ENCODE measurements at regions not wholly inside any gene's neighbourhood (a gene's known extent, or its start where the extent isn't known, plus 50 kb on each side); places are given as distances from the start of the nearest gene placed in this dataset.
"Not testable (repeated sequence)": the region's sequence is repeated elsewhere in the genome, so short reads cannot be mapped to it uniquely, and the experiment has no call there.

- intact Hi-C loops (cut with DNase I), result no loop called here
These were observed 168.8 kb downstream of the CDCA7 start for GRCh38 chr2:173523497-173523896.

GRCh38 chr2:173524256-173524955 is 169.7 kb downstream of the CDCA7 start:
- H3K4me3 ChIP-seq, result no peak overlapping the region
- no peaks in the 10 kb centered on the region for H3K36me3 ChIP-seq (ENCODE audit: insufficient read depth in 1 of 2, low read depth in 1 of 2)
- intact Hi-C loops (cut with DNase I), result no loop called here
- no peaks in the 10 kb centered on the region for H3K9me3 ChIP-seq
- H3K4me1 ChIP-seq, result no peaks in the 10 kb centered on the region
- DNase-seq (no peak), ATAC-seq (no peak)
- peaks cover 0 to 2% (median 0%) of the 10 kb centered on the region in 3 donors for H3K27me3 ChIP-seq (ENCODE audit: insufficient read depth in 3 of 3, low read length in 2 of 3)
- WGBS, 3 donors, result 87 to 89% (median 87%) methylated on average over 7 of the region's 7 CpGs
- no peak for TF ChIP-seq CTCF (IDR thresholded peaks at IDR 0.05)
- H3K27ac ChIP-seq, result no peak overlapping the region

More at GRCh38 chr2:173523497-173523896, 168.8 kb downstream of the CDCA7 start:
- H3K27me3 ChIP-seq (ENCODE audit: insufficient read depth in 3 of 3, low read length in 2 of 3), result peaks cover 0 to 2% (median 0%) of the 10 kb centered on the region in 3 donors
- no peak for TF ChIP-seq CTCF (IDR thresholded peaks at IDR 0.05)
- WGBS, 3 donors, result 11 to 23% (median 12%) methylated on average over 4 of the region's 4 CpGs
- H3K4me1 ChIP-seq, result no peaks in the 10 kb centered on the region
- no peak overlapping the region for H3K4me3 ChIP-seq
- no peak overlapping the region for H3K27ac ChIP-seq
- DNase-seq (no peak), ATAC-seq (no peak)
- no peaks in the 10 kb centered on the region for H3K36me3 ChIP-seq (ENCODE audit: insufficient read depth in 1 of 2, low read depth in 1 of 2)
- H3K9me3 ChIP-seq, result no peaks in the 10 kb centered on the region

- H3K4me1 ChIP-seq; intact Hi-C loops (cut with DNase I); H3K4me3 ChIP-seq; H3K9me3 ChIP-seq; ATAC-seq; H3K36me3 ChIP-seq (ENCODE audit: insufficient read depth in 1 of 2, low read depth in 1 of 2); H3K27ac ChIP-seq; DNase-seq; H3K27me3 ChIP-seq (ENCODE audit: insufficient read depth in 3 of 3, low read length in 2 of 3): not testable (repeated sequence)
- 82 to 89% (median 83%) methylated on average over 25 to 30 of the region's 32 CpGs for WGBS, 3 donors
These were observed 178.3 kb downstream of the CDCA7 start for GRCh38 chr2:173532732-173533531.

GRCh38 chr2:173537694-173538093 is 183.0 kb downstream of the CDCA7 start:
- Histone ChIP-seq H3K9me3 (no peaks in the 10 kb centered on the region), H3K27me3 (ENCODE audit: insufficient read depth in 3 of 3, low read length in 2 of 3) (peaks cover 0 to 6% (median 0%) of the 10 kb centered on the region in 3 donors), H3K27ac (no peak overlapping the region), H3K4me3 (no peak overlapping the region), H3K4me1 (no peaks in the 10 kb centered on the region), H3K36me3 (ENCODE audit: insufficient read depth in 1 of 2, low read depth in 1 of 2) (no peaks in the 10 kb centered on the region)
- no peak for TF ChIP-seq CTCF (IDR thresholded peaks at IDR 0.05)
- intact Hi-C loops (cut with DNase I), result no loop called here
- ATAC-seq (no peak), DNase-seq (no peak)
- 60 to 71% (median 62%) methylated on average over 2 of the region's 2 CpGs for WGBS, 3 donors

GRCh38 chr2:173539615-173540014 is 184.9 kb downstream of the CDCA7 start:
- H3K36me3 ChIP-seq (ENCODE audit: insufficient read depth in 1 of 2, low read depth in 1 of 2), result no peaks in the 10 kb centered on the region
- intact Hi-C loops (cut with DNase I), result no loop called here
- no peaks in the 10 kb centered on the region for H3K4me1 ChIP-seq
- WGBS, 3 donors, result 91 to 97% (median 94%) methylated on average over 2 of the region's 2 CpGs
- H3K27me3 ChIP-seq (ENCODE audit: insufficient read depth in 3 of 3, low read length in 2 of 3), result peaks cover 0 to 6% (median 0%) of the 10 kb centered on the region in 3 donors
- H3K4me3 ChIP-seq, result no peak overlapping the region
- DNase-seq (no peak), ATAC-seq (no peak)
- H3K9me3 ChIP-seq, result no peaks in the 10 kb centered on the region
- no peak for TF ChIP-seq CTCF (IDR thresholded peaks at IDR 0.05)
- H3K27ac ChIP-seq, result no peak overlapping the region
